GM19043 (cell line): ENCODE measurements at regions not wholly inside any gene's neighbourhood (a gene's known extent, or its start where the extent isn't known, plus 50 kb on each side); places are given as distances from the start of the nearest gene placed in this dataset.
A peak's percentile ranks its signal among the peaks of the same experiment; 100 is the strongest.
"Not testable (repeated sequence)": the region's sequence is repeated elsewhere in the genome, so short reads cannot be mapped to it uniquely, and the experiment has no call there.

Source experiments
- ATAC-seq: cut with Tn5 transposase; IDR thresholded peaks from one replicate; pipeline ENCODE4 v1.9.1; 2021; ENCODE audit warnings: low read depth; ENCODE audit not compliant: unreplicated experiment

GRCh38 chrX:131595120-131595519 is 51.2 kb downstream of the OR13H1 start:
- ATAC-seq: no peak

- ATAC-seq: no peak
Measured at GRCh38 chrX:131607792-131608369, 64.0 kb downstream of the OR13H1 start.

GRCh38 chrX:131609480-131609879 is 65.6 kb downstream of the OR13H1 start:
- no peak for ATAC-seq

GRCh38 chrX:131613260-131613659 is 69.4 kb downstream of the OR13H1 start:
- ATAC-seq: no peak

- ATAC-seq: no peak
Measured at GRCh38 chrX:131614241-131614640, 70.4 kb downstream of the OR13H1 start.

GRCh38 chrX:131617182-131617581 is 73.3 kb downstream of the OR13H1 start:
- no peak for ATAC-seq

GRCh38 chrX:131621650-131622049 is 77.8 kb downstream of the OR13H1 start:
- ATAC-seq: no peak

GRCh38 chrX:131626681-131627296 is 82.9 kb downstream of the OR13H1 start:
- no peak for ATAC-seq

GRCh38 chrX:131630534-131630933 is 86.7 kb downstream of the OR13H1 start:
- no peak for ATAC-seq

GRCh38 chrX:131633285-131633917 is 89.5 kb downstream of the OR13H1 start:
- peak; percentile 82 for ATAC-seq

- ATAC-seq: no peak
Measured at GRCh38 chrX:131634900-131635299, 91.0 kb downstream of the OR13H1 start.

GRCh38 chrX:131646106-131646505 is 102.2 kb downstream of the OR13H1 start:
- ATAC-seq: no peak

GRCh38 chrX:131649741-131650140 is 105.9 kb downstream of the OR13H1 start:
- ATAC-seq: no peak

GRCh38 chrX:131650637-131651410 is 107.0 kb downstream of the OR13H1 start:
- no peak for ATAC-seq

- not testable (repeated sequence) for ATAC-seq
Measured at GRCh38 chrX:131663726-131664125, 119.9 kb downstream of the OR13H1 start.

GRCh38 chrX:131671735-131672134 is 127.9 kb downstream of the OR13H1 start:
- no peak for ATAC-seq

GRCh38 chrX:131675596-131676194 is 131.8 kb downstream of the OR13H1 start:
- ATAC-seq: peak; percentile 63

- peak; percentile 48 for ATAC-seq
Measured at GRCh38 chrX:131677655-131678628, 134.1 kb downstream of the OR13H1 start.

- ATAC-seq: not testable (repeated sequence)
Measured at GRCh38 chrX:131682735-131683134, 138.9 kb downstream of the OR13H1 start.

GRCh38 chrX:131693359-131693758 is 149.5 kb downstream of the OR13H1 start:
- ATAC-seq: no peak
